ENCODE measurements at regions not wholly inside any gene's neighbourhood (a gene's known extent, or its start where the extent isn't known, plus 50 kb on each side); places are given as distances from the start of the nearest gene placed in this dataset.

DNA sequence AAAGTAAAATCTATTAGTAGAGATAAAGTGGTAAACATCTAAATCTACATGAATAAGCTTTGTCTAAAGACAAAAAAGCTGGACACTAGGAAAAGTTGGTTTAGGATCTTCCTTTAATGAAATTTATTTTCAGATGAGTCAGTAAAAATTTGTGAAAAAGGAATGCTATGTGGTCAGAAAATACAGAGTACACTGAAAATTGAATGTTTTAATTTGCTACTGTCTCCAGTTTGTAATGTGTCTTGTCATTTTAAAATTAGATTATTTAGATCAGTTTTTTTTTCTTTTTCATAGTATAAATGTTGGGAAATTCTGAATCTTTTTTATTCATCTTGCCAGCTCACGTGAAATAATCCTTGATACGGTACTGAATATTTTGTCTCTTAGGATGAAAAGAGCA lies 56.9 kb downstream of the SLITRK6 start:
- no peak for DNase-seq

DNA sequence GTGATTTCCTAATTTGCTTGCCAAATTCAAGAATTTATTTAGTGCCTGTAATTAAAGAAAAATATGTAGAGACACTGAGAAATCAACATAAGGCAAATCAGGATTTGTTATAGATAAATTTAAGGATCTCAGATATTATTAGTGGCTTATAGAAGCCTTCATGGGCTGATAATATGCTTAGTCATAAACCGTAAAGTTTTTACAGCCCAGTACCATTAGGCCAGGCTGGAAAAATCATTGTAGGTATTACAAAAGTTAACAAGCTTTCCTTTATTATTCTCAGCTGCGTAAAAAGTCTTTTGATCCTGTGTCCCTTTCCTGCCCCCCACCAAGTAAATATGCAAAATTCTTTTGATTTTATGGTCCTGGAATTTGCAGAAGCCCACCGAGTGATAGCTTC lies 58.2 kb downstream of the SLITRK6 start:
- DNase-seq: no peak

DNA sequence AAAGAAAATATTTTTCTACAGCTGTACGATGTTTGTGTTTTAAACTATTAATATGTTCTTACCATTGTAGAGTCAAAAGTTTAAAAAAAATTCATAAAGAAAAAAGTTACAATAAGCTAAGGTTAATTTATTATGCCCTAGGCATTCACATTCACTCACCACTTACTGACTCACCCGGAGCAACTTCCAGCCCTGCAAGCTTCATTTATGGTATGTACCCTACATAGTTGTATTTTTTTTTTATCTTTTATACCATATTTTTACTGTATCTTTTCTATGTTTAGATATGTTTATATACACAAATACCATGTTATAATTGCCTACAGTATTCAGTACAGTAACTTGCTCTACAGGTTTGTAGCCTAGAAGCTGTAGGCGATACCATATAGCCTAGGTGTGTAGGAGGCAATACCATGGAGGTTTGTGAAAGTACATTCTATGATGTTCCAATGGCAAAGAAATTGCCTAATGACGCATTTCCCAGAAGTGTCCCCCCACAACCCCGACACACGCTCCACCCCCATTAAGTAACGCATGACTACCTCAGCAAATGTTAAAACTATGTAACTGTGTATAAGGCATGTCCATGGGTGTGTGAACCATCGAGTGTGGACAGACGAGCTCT lies 60.4 kb downstream of the SLITRK6 start:
- no peak for DNase-seq

GRCh38 chr13:85737952-85738351 lies 61.3 kb downstream of the SLITRK6 start:
- DNase-seq: no peak

DNA sequence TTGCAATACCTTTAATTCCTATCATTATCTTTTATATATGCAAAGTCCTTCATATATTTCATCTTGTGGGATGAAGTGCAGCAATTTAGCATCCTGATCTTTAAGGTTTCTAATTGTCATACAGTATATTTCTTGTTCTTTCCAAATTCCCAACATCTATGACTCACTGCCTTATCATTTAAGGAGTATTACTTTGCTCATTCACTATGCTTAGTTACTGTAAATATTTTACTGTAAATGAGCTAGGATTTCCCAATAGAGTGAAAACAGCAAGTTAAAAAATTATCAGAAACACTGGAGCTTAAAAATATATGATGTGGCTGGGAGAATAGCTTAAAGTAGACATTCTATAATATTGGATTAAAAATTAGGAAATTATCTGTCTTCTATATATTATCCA lies 69.9 kb downstream of the SLITRK6 start:
- no peak for DNase-seq

GRCh38 chr13:85728811-85729210 lies 70.4 kb downstream of the SLITRK6 start:
- peak; percentile 20 for DNase-seq

GRCh38 chr13:85725433-85725832 lies 73.8 kb downstream of the SLITRK6 start:
- no peak for DNase-seq

DNA sequence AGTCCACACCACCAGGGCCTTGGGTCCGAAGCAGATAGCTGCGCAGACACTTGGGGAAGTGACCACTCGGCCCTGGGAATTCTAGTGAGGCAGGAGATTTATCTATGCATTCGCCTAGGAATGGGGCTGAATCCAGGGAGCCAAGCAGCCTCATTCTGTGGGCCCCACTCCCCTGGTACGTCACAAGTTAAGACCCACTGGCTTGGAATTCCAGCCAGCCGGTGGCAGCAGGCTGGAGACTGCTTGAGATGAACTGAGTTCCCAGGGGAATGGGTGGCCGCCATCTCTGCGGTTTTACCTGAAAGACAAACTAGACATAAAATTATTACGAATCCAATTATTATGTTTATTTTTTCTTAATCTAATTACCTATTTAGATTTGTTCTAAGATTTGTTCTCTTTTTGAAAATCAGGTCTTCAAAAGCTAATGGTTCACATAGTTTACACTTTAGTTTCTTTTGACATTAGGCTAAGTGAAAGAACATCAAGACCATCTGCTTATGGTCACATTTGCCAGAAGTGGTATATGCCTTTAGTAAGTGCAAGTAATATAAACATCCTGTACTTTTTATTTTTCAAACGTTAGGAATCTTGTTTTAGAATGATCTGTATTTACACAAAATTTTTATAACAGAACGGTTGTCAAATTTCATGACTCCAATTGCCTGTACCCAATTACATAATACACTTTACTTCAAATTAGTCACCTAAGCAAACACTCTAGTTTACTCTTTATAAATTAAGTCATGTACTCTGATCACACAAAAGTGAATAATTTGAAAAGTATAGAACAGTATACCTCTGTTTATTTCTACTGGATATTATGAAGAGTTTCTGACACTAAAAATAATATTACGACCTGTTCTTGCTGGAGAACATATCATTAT lies 74.4 kb downstream of the SLITRK6 start:
- DNase-seq: no peak

GRCh38 chr13:85719749-85720148 lies 79.5 kb downstream of the SLITRK6 start:
- DNase-seq: no peak

DNA sequence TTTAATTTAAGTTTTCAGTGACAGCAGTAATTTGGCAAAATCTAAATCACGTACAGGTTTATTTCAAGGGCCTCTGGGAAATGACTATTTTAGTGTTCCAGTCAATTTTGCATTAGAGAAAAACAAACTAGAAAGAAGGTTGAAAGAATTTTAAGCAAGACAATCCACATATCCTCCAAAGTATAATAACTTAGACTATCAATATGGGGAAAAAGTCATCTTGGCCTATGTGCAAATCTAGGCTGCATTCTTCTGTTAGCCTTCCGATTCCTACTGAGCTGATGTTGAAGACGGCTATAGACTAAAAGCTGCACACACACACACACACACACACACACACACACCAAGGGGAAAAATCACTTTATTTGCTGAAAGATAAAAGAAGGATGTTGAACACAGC lies 81.3 kb downstream of the SLITRK6 start:
- no peak for DNase-seq

- no peak for DNase-seq
These were observed 88.7 kb downstream of the SLITRK6 start for GRCh38 chr13:85710545-85710944.

- DNase-seq: no peak
These were observed 89.5 kb downstream of the SLITRK6 start for GRCh38 chr13:85709721-85710120.

- DNase-seq: no peak
These were observed 90.1 kb downstream of the SLITRK6 start for GRCh38 chr13:85709072-85709471.

GRCh38 chr13:85700906-85701305 lies 98.3 kb downstream of the SLITRK6 start:
- no peak for DNase-seq

- DNase-seq: no peak
These were observed 101.0 kb downstream of the SLITRK6 start for GRCh38 chr13:85698256-85698655.

DNA sequence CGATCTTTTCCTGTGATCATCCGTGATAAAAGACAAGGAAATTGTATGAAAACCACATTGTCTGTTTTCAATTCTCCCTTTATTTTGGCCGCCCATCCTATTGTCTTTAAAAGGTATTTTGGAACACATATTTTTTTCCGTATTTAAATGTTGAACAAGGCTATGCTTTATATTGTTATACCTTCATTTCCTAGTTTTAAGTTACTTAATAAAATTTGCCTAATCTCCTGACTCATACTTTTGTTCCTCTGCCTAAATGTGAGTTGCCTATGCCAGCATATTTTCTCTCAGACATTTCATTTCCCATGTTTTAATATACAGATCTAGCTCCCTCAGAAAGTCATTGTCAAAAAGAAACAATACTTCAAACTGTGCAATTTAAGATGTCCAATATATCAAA lies 104.2 kb downstream of the SLITRK6 start:
- no peak for DNase-seq

DNA sequence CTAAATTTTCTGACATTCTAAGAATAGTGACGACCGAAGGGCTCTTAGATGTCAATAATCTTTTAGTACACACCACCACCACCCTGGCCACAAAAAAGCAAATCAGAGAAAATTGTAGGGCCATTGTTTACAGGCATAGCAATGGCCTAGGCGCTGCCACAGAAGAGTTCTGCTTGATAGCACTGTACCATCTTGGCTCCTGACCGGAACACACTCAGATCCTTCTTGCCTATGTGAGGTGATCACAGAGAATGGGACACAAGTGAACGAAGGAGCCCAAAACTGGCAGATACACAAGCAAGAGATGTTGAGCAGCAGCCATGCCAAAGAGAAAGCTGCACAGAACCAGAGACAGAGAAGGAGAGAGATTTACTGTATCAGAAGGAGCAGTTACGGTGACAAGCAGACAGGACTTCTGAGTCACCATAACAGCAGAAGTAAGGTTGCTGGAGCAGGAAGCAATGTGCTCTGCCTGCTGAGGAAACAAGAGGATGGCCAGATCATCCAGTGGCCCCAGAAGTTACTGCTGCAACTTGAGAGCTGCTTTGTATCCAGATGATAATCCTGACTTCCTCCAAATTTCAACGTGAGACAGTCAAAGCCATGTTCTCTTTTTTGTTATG lies 105.2 kb downstream of the SLITRK6 start:
- DNase-seq: no peak

DNA sequence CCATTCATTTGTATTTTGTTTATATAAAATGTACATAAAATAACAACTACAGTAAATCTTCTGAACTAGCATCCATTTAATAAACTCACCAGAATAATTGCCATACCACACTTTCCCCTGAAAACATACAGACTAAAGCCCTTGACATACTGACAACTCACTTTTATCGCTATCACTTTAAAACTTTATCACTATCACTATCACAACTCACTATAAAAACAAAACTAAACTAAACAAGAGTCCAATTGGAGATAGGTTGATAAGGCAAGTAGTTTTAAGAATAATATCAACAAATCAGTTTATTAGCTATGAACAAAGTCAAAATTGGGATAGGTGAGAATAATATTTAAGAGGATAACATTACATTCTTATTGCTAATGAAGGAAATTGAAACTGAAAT lies 108.9 kb downstream of the SLITRK6 start:
- DNase-seq: no peak

DNA sequence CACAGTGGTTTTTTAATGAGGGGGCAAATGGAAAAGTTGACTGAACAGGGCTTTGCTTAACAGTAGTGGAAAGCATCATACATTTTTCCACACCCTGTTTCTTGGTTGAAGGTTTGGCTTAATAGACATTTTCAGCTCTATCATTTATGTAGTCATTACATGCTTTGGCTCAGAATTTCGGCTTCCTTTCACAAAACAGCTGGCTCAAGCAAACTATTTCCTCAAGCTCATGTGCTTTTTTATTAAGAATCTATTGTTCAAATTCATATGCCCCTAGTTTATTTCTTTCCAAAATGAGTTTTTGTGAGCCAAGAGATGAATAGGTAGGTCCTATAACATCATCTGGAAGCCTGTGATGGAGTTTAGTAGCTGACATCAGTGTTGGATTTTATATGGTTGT lies 113.8 kb downstream of the SLITRK6 start:
- no peak for DNase-seq

- no peak for DNase-seq
These were observed 123.9 kb downstream of the SLITRK6 start for GRCh38 chr13:85675151-85675907.

DNA sequence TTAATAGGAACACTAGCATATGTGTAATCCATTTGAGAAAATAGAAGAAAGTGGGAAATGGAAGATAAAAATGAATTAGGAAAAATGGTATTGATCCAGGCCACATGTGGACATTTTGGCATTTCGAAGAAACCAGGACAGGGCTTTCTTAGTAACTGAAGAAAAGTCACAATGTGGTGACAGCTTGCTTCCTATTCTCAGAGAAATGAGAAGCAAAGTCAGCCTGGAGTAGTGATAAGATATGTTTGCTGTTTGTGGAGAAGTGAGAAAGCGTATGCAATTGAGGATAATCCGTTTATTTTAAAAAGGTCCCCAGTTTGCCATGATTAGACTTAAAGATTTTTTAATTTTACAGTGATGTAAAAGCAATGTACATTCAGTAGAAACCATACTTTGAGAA lies 127.9 kb downstream of the SLITRK6 start:
- DNase-seq: no peak

DNA sequence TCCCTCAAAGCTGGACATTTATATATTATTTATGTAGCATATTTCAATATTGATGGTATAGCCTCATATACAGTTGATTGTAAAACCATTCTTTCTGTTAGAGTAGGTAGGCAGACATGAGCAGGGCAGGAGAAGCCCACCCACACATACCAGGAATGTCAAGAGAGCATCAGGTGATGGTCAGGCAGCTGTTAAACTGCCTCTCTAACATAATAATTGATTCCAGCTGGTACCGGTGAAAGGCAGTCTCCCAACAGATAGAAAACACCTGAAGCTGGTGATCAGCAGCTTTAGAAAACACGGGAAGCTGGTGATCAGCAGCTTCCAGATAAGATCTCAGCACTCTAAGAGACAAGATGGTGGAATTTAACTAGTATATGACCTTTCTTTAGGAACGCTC lies 132.9 kb downstream of the SLITRK6 start:
- DNase-seq: no peak

- peak; percentile 8 for DNase-seq
These were observed 133.9 kb downstream of the SLITRK6 start for GRCh38 chr13:85665286-85665685.

Measured in tongue (tissue), 1 donor.